K562 (cell line): ENCODE measurements at regions not wholly inside any gene's neighbourhood (a gene's known extent, or its start where the extent isn't known, plus 50 kb on each side); places are given as distances from the start of the nearest gene placed in this dataset.
A peak's percentile ranks its signal among the peaks of the same experiment; 100 is the strongest.

Experiments used
- ATAC-seq: fragments of 200-7000 bp; cut with Tn5 transposase; 3 replicates; pipeline ENCODE4 v1.9.1; 2020; ENCODE audit warnings: moderate library complexity
- BruUV-seq: library from RNA; stranded (reverse); fragments of 400-500 nt; replicated peaks from 2 replicates; lab custom pipeline; 2021; lab: Mats Ljungman, UMichigan
- CTCF ChIA-PET: fragments of 300-600 bp; formaldehyde crosslinking; extraction: SDS; loops from one replicate; lab custom pipeline; 2021; ENCODE audit warnings: low intra/inter-chr PET ratio; lab: Yijun Ruan, JAX
- POLR2A ChIA-PET: fragments of 300-600, 350-650 bp; sonication (Branson Sonifier 250); formaldehyde crosslinking; extraction: SDS; loops from one replicate; lab custom pipeline; 2021; ENCODE audit warnings: antibody characterized with exemption, inconsistent platforms; lab: Yijun Ruan, JAX
- DNase-seq, 4 experiments: peaks; one replicate each; pipeline versions ENCODE4 v3.0.0 to v3.0.0-alpha.2; 2011 to 2018; ENCODE audit warnings: low spot score in 3 of 4, mixed read lengths in 3 of 4; ENCODE audit errors: extremely low read depth in 1 of 4
- FAIRE-seq: peaks from 2 replicates; lab custom pipeline; 2011; peaks lifted over from hg19 to GRCh38; lab: Jason Lieb, UNC
- H2AFZ ChIP-seq: 2 replicates; pipeline ENCODE4 v1.6.0; 2011; ENCODE audit warnings: low read depth, low read length, control low read depth, inconsistent platforms
- H3K27ac ChIP-seq: fragments of 200-600 bp; 3 replicates; pipeline ENCODE4 v1.8.0; 2011; ENCODE audit warnings: low read depth, mild to moderate bottlenecking, control low read depth, inconsistent platforms, low read length, moderate library complexity, mixed read lengths; ENCODE audit errors: extremely low read depth
- H3K27me3 ChIP-seq, 2 experiments: fragments of 300-600 bp in 1 of 2; 2 replicates in 1 of 2; 3 replicates in 1 of 2; pipeline versions ENCODE4 v1.6.0 to v1.8.0; 2011; ENCODE audit warnings: inconsistent platforms in 2 of 2, low read length in 2 of 2, mild to moderate bottlenecking in 1 of 2, mixed read lengths in 1 of 2, moderate library complexity in 1 of 2; ENCODE audit not compliant: control insufficient read depth in 2 of 2, insufficient read depth in 2 of 2
- H3K36me3 ChIP-seq: fragments of 300-600 bp; 3 replicates; pipeline ENCODE4 v1.8.0; 2011; ENCODE audit warnings: mild to moderate bottlenecking, low read length, inconsistent platforms; ENCODE audit not compliant: control insufficient read depth, insufficient read depth
- H3K4me1 ChIP-seq, 2 experiments: fragments of 200-600 bp in 1 of 2; replicated peaks in 1 of 2; 2 replicates in 1 of 2; 3 replicates in 1 of 2; pipeline versions ENCODE4 v1.5.1 to v1.8.0; 2011; ENCODE audit warnings: inconsistent platforms in 2 of 2, low read length in 2 of 2, mild to moderate bottlenecking in 1 of 2, mixed read lengths in 1 of 2, moderate library complexity in 1 of 2; ENCODE audit not compliant: control insufficient read depth in 2 of 2, insufficient read depth in 2 of 2
- H3K4me2 ChIP-seq: 2 replicates; pipeline ENCODE4 v1.6.1; 2011; ENCODE audit warnings: low read length, control low read depth, inconsistent platforms, mixed read lengths; ENCODE audit not compliant: insufficient read depth
- H3K4me3 ChIP-seq: fragments of 200-600 bp; sonication (generic), shearing (Covaris generic); 2 replicates; pipeline ENCODE4 v1.5.1; 2016; ENCODE audit warnings: control low read depth, inconsistent platforms
- H3K79me2 ChIP-seq: fragments of 200-600 bp; 3 replicates; pipeline ENCODE4 v1.8.0; 2011; ENCODE audit warnings: low read length, inconsistent platforms; ENCODE audit not compliant: control insufficient read depth, insufficient read depth
- H3K9ac ChIP-seq, 2 experiments: 2 replicates each; pipeline versions ENCODE4 v1.6.0 to v1.6.1; 2011; ENCODE audit warnings: low read depth in 2 of 2, low read length in 2 of 2, control low read depth in 1 of 2, inconsistent platforms in 1 of 2, mild to moderate bottlenecking in 1 of 2, mixed read lengths in 1 of 2; ENCODE audit not compliant: insufficient read depth in 1 of 2
- H3K9me1 ChIP-seq: one replicate; pipeline ENCODE4 v1.6.0; 2011; ENCODE audit warnings: inconsistent platforms, mild to moderate bottlenecking, low read length, moderate library complexity; ENCODE audit not compliant: control insufficient read depth, insufficient read depth
- H3K9me3 ChIP-seq: replicated peaks from 2 replicates; pipeline ENCODE4 v1.5.1; 2011; ENCODE audit warnings: low read depth, low read length, inconsistent platforms; ENCODE audit not compliant: control insufficient read depth, insufficient read depth
- H4K20me1 ChIP-seq: replicated peaks from 2 replicates; pipeline ENCODE4 v1.6.1; 2011; ENCODE audit warnings: low read length, inconsistent platforms, mixed read lengths; ENCODE audit not compliant: control insufficient read depth, insufficient read depth
- FOXO4 ChIP-seq: fragments of 450-650 bp; formaldehyde crosslinking; IDR thresholded peaks from 2 replicates; pipeline ENCODE4 v1.4.0; 2020; ENCODE audit warnings: mild to moderate bottlenecking, moderate library complexity
- HNRNPH1 ChIP-seq: fragments of 200-400 bp; formaldehyde crosslinking; optimal IDR thresholded peaks from 2 replicates; pipeline ENCODE3; 2017; ENCODE audit warnings: low read depth, mild to moderate bottlenecking, low read length, moderate library complexity
- IRF1 ChIP-seq: sonication (generic); formaldehyde crosslinking; IDR thresholded peaks from 2 replicates; pipeline ENCODE4 v1.8.0; 2022; ENCODE audit warnings: missing genetic modification reagents, mild to moderate bottlenecking, borderline replicate concordance
- MEF2A ChIP-seq: IDR thresholded peaks from 2 replicates; pipeline ENCODE4 v1.6.1; 2011; ENCODE audit warnings: low read depth, mild to moderate bottlenecking, low read length, moderate library complexity; ENCODE audit not compliant: control insufficient read depth
- ZFP36 ChIP-seq: fragments of 150-350 bp; IDR thresholded peaks from 2 replicates; pipeline ENCODE4 v1.6.1; 2018; ENCODE audit warnings: low read length, low read depth; ENCODE audit not compliant: partially characterized antibody
- WGBS: fragments of 100-300 bp; shearing (Covaris generic); methylation state at CpG from one replicate; pipeline ENCODE4 v1.1.6; 2016; ENCODE audit warnings: low coverage, mixed read lengths; ENCODE audit not compliant: insufficient coverage; ENCODE audit errors: missing lambda C conversion rate; 5-methylcytosine and 5-hydroxymethylcytosine counted together
- in situ Hi-C: fragments of 300-500 bp; cut with MboI; formaldehyde crosslinking; loops from 4 replicates; pipeline ENCODE4 v1.15.0; 2018; ENCODE audit warnings: inconsistent platforms, mixed read lengths
- intact Hi-C: fragments of 100-400 bp; cut with micrococcal nuclease; formaldehyde crosslinking; loops from 2 replicates; pipeline ENCODE4 v1.14.2; 2022
- TF ChIP-seq, protein P1 (sequence below): fragments of 250-450 bp; sonication (Bioruptor Pico); IDR thresholded peaks from 2 replicates; pipeline ENCODE4 v1.9.0; 2021; ENCODE audit warnings: mild to moderate bottlenecking
- TF ChIP-seq, protein P2 (sequence below): fragments of 450-650 bp; IDR thresholded peaks from 2 replicates; pipeline ENCODE4 v1.7.1; 2018; ENCODE audit warnings: mild to moderate bottlenecking, low read depth; ENCODE audit not compliant: partially characterized antibody
- TF ChIP-seq, protein P3 (sequence below): fragments of 450-650 bp; formaldehyde crosslinking; IDR thresholded peaks from 2 replicates; pipeline ENCODE4 v1.4.0; 2022; ENCODE audit warnings: missing genetic modification characterization

GRCh38 chr21:41685511-41686149 is 81.2 kb downstream of the RIPK4 start:
- FAIRE-seq, result no peak
- WGBS, result 0% methylated on average over 8 of the region's 8 CpGs
- Histone ChIP-seq H3K27me3 (peaks cover 58 to 88% of the 10 kb centered on the region in 2 experiments), H2AFZ (no peak overlapping the region), H3K9ac (peak overlapping the region in 1 of 2 experiments; percentile 35; a peak in 1 of 4 replicates), H3K4me3 (no peak overlapping the region), H4K20me1 (no peaks in the 10 kb centered on the region), H3K9me1 (no peaks in the 10 kb centered on the region), H3K9me3 (no peaks in the 10 kb centered on the region), H3K79me2 (no peaks in the 10 kb centered on the region), H3K4me1 (no peaks in the 10 kb centered on the region; a peak in 1 of 5 replicates), H3K4me2 (no peak overlapping the region), H3K36me3 (no peaks in the 10 kb centered on the region), H3K27ac (no peak overlapping the region)
- CTCF ChIA-PET, result no interaction called here
- in situ Hi-C loops (no loop called here), intact Hi-C loops (no loop called here)
- no peak for DNase-seq
- BruUV-seq, result no TSS peak
- ATAC-seq, result no peak
- POLR2A ChIA-PET, result interaction anchor here (0.6 kb wide), 1 partner anchor 1689 kb away, joined by 4 read pairs; no protein-coding TSS in a partner anchor
- TF ChIP-seq IRF1 (CRISPR knock-in tag) (no peak), MEF2A (no peak), HNRNPH1 (no peak), FOXO4 (CRISPR knock-in tag) (no peak), ZFP36 (no peak)
- TF ChIP-seq, protein P1, sequence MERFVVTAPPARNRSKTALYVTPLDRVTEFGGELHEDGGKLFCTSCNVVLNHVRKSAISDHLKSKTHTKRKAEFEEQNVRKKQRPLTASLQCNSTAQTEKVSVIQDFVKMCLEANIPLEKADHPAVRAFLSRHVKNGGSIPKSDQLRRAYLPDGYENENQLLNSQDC, result no peak
- TF ChIP-seq, protein P2, sequence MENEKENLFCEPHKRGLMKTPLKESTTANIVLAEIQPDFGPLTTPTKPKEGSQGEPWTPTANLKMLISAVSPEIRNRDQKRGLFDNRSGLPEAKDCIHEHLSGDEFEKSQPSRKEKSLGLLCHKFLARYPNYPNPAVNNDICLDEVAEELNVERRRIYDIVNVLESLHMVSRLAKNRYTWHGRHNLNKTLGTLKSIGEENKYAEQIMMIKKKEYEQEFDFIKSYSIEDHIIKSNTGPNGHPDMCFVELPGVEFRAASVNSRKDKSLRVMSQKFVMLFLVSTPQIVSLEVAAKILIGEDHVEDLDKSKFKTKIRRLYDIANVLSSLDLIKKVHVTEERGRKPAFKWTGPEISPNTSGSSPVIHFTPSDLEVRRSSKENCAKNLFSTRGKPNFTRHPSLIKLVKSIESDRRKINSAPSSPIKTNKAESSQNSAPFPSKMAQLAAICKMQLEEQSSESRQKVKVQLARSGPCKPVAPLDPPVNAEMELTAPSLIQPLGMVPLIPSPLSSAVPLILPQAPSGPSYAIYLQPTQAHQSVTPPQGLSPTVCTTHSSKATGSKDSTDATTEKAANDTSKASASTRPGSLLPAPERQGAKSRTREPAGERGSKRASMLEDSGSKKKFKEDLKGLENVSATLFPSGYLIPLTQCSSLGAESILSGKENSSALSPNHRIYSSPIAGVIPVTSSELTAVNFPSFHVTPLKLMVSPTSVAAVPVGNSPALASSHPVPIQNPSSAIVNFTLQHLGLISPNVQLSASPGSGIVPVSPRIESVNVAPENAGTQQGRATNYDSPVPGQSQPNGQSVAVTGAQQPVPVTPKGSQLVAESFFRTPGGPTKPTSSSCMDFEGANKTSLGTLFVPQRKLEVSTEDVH, result no peak
- TF ChIP-seq, protein P3, sequence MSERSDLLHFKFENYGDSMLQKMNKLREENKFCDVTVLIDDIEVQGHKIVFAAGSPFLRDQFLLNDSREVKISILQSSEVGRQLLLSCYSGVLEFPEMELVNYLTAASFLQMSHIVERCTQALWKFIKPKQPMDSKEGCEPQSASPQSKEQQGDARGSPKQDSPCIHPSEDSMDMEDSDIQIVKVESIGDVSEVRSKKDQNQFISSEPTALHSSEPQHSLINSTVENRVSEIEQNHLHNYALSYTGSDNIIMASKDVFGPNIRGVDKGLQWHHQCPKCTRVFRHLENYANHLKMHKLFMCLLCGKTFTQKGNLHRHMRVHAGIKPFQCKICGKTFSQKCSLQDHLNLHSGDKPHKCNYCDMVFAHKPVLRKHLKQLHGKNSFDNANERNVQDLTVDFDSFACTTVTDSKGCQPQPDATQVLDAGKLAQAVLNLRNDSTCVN (CRISPR knock-in tag), result no peak
